ENCODE measurements at regions not wholly inside any gene's neighbourhood (a gene's known extent, or its start where the extent isn't known, plus 50 kb on each side); places are given as distances from the start of the nearest gene placed in this dataset.

- peak; percentile 53 for DNase-seq
These were observed 168.6 kb downstream of the TRIM33 start for GRCh38 chr1:114342376-114342775.

DNA sequence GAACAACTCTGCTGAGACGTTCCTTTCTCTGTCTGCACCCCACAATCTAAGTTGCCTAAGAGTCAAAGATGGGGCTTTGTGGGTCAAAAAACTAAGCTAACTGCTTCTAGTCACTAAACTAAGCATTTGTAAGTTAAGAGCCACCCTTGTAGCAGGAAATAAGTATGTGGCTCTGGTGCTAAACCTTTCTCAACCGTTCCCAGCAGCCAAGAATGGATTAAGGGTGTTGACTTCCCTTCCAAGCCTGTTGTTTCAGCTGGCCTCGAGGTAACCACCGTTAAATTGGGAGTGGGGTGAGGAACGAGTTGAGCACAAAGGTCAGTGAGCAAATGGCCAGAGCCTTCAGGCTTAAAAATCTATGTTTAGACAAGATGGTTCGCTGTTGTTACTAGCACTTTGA lies 169.1 kb downstream of the TRIM33 start:
- DNase-seq, result no peak

DNA sequence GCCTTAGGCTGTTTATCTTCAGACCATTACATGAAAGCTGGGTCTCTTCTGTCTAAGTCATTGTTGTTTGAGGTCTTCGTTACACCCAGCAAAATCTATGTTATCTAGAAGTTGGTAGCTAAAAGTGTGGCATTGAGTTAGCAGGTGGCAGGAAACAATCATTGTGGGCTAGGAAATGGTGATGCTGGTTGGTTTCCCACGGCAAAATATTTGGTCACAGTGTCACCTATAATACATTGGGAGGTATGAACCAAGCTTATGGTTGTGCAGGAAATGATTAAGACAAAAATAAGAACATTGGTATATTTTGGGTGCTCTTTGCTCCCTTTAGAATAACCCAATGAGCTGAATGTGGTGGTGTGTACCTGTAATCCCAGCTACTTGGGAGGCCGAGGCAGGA lies 169.7 kb downstream of the TRIM33 start:
- peak; percentile 54 for DNase-seq

DNA sequence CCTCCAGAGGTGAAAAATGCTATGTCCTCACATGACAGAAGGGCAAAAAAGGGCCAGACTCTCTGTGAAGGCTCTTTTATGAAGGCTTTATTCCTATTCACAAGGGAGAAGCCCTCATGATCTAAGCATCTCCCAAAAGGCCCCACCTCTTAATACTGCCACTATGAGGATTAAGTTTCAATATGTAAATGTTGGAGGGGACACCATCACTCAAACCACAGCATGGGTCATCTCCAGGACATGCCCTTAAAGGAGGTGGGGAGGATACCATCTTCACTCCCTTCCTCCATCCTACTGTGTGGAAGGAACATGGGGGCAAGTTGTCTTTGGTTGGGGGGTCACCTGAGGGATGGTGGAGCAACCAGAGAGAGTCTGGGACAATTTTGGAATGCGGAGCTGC lies 170.1 kb downstream of the TRIM33 start:
- DNase-seq, result no peak

- no peak for DNase-seq
These were observed 171.6 kb downstream of the TRIM33 start for GRCh38 chr1:114339379-114339778.

DNA sequence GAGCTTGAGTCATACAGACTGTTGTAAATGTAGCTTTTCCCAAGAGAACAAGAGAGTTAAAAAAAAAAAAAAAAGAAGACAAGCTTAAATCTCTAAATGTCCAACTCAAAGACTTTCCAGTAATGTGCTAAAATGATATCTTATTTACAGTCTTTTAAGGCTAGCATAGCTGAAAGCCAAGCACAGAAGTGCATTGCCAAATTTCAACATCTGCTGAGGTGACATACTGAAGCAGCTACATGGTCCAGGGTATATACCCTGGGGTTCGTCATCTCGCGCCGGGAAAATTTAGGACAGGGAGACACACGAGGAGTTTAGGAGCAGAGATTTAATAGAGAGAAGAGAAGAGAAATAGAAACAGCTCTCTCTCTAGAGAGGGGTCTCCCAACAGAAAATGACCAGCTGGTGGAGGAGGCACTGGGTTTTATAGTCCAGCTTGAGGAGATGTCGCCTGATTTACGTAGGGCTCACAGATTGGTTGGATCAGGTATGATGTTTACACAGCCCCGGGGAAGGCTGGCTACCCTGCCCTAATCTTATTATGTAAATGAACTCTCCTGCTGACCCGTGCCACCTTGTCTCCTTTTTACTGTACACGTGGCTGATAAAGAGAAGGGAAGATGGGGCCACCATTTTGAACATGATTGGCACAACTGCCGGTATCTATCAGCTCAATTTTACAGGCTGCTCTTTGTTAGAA lies 172.7 kb downstream of the TRIM33 start:
- no peak for DNase-seq

- no peak for DNase-seq
These were observed 173.6 kb downstream of the TRIM33 start for GRCh38 chr1:114337417-114337816.

DNA sequence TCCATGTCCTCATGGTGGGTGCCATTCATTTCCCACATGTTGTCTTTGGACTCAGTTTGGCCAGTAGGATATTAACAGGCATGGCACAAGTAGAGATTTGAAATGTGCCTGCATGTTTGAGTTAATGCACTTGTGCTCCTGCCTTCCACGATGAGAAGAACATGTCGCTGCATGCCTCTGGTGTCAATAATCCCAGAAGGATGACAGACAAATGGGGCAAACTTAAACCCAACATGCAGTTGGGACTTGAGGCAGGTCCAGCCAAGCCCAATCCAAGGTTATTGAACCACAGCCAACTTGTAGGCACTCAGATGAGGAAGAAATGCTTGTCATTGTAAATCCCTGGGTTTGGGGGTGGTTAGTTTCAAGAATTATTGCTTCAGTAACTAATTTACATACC lies 174.6 kb downstream of the TRIM33 start:
- no peak for DNase-seq

- DNase-seq, result no peak
These were observed 175.7 kb downstream of the TRIM33 start for GRCh38 chr1:114335273-114335672.

GRCh38 chr1:114334297-114334696 lies 176.7 kb downstream of the TRIM33 start:
- DNase-seq, result no peak

- no peak for DNase-seq
These were observed 177.3 kb downstream of the TRIM33 start for GRCh38 chr1:114333690-114334089.

DNA sequence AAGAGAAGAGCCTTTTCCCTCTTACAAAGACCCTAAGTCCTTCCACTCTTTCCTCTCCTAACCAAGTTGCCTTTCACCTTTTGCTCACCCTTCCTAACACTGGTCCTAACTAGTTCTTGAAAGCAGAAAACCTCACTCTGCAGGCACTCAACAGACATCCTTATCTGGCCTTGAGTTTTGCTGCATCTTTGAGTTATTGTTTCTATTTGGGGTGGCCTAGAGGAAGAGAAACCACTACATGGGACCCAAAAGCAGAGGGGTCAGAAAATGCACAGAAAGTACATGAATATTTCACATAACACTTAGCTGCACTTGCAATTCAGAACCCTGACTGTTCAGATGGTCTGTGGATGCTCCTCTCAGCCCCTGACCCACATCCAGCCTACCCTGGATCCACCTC lies 178.3 kb upstream of the SYT6 start:
- no peak for DNase-seq

GRCh38 chr1:114330451-114330983 lies 176.8 kb upstream of the SYT6 start:
- DNase-seq, result peak; percentile 30

DNA sequence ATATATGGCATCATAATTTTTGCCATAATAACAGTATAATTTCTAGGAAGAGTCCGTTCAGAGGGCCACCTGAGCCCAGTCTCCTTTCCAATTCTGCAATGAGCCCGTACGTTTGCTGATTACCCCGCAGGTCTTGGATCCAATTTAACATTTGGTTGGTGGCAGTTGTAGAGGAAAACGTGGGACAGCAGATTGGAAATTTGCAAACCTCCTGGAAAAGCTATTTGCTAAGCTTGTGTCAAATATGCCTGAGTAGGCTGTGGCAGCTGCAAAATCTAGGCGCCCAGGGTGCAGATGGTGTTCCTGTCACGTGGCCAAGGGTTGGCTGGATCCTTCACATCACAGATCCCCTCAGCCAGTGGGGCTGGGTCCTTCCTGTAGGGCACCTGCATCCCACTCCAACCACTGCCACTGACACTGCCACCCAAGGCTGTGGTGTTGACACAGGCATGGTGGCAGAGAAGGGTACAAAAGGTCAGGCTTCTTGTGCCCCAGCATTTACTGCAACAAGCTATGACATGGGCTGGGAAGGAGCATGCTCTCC lies 174.8 kb upstream of the SYT6 start:
- DNase-seq, result no peak

- DNase-seq, result no peak
These were observed 170.9 kb upstream of the SYT6 start for GRCh38 chr1:114324662-114324965.

GRCh38 chr1:114323959-114324661 lies 170.4 kb upstream of the SYT6 start:
- no peak for DNase-seq

DNA sequence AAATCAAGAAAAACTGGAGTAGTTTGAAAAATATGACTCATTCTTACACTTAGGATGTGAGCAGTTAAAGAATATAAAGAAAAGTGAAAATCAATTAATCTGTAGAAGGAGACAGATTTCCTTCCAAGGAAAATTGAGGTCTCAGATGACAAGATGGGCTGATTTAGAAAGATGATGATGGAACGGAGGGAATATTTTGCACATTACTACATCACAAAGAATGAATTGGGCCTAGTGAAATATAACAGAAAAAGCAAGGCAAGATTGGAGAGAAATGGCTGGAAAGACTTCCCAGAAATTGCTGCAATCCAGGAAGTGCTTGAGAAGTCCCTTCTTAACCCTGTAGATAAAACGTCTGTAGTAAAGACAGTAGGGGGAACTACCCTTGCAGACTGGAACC lies 169.1 kb upstream of the SYT6 start:
- DNase-seq, result no peak

GRCh38 chr1:114322207-114322606 lies 168.5 kb upstream of the SYT6 start:
- DNase-seq, result no peak

DNA sequence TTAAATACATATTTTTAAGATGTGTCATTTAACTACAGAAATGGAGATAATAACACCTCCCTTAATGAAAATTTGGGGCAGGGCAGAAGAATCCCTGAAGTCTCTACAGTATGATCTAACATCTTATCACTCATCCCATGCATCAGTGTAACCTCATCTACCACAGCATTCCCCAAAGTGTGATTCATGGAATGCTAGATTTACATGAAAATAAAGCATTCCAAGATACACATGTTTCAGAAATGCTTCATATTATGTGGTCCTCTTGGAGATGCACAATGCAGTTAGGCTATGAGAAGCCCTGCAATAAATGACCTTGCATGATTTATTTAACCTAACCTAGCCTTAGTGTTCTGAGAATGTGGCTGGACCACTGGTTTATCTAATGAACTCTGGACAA lies 166.9 kb upstream of the SYT6 start:
- no peak for DNase-seq

GRCh38 chr1:114319418-114319817 lies 165.7 kb upstream of the SYT6 start:
- no peak for DNase-seq

- no peak for DNase-seq
These were observed 165.3 kb upstream of the SYT6 start for GRCh38 chr1:114318961-114319360.

DNA sequence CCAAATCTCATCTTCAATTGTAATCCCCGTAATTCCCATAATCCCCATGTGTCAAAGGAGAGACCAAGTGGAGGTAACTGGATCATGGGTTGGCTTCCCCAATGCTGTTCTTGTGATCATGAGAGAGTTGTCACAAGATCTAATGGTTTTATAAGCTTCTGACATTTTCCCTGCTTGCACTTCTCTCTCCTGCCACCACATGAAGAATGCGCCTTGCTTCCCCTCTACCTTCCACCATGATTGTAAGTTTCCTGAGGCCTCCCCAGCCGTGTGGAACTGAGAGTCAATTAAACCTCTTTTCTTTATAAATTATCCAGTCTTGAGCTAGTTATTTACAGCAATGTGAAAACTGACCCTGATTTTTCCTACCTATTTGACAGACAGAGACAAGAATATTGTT lies 162.5 kb upstream of the SYT6 start:
- DNase-seq, result no peak

DNA sequence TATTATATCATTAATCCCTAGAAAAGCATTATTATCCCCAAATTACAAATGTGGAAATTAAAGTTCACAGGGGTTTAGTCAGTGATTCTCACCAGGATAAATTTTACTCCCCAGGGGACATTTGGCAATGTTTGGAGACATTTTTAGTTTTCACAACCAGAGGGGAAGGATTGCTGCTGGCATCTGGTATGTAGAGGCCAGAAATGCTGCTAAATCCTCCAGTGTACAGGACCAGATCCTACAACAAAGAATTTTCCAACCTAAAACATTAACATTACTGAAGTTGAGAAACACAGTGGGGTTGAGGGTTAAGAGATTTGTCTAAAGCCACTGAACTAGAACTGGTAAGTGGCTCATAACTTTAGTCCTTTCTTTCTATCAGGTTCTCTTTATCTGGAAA lies 162.0 kb upstream of the SYT6 start:
- DNase-seq, result no peak

GRCh38 chr1:114314576-114314975 lies 160.9 kb upstream of the SYT6 start:
- DNase-seq, result no peak

DNA sequence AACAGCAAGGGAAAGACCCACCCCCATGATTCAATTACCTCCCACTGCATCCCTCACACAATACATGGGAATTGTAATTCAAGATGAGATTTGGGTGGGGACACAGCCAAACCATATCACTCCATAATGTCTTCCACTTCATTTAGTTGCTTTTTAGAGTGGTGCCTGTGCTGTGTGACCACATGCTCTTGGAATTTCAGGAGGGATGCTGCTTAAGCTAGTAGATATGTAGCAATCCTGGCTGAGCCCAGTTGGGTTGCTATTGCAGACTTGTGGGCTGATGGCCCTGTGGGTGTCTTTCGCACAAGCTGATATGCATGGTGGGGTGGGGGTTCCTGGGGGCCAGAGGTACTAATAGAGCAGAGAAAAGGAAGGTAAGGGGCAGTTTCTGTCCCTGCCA lies 160.4 kb upstream of the SYT6 start:
- no peak for DNase-seq

Measured in activated gamma-delta T cell treated with Interleukin-2 at 50 U/mL for 16 hours (primary cell).